Stimulated activated CD8-positive, alpha-beta memory T cell treated with anti-CD3 and anti-CD28 coated beads, Interleukin-2, amount 100 ng/mL, for 1 hour (primary cell): ENCODE measurements at regions not wholly inside any gene's neighbourhood (a gene's known extent, or its start where the extent isn't known, plus 50 kb on each side); places are given as distances from the start of the nearest gene placed in this dataset.
"Not testable (repeated sequence)": the region's sequence is repeated elsewhere in the genome, so short reads cannot be mapped to it uniquely, and the experiment has no call there.

ENCODE experiments used
- DNase-seq, 2 donors: peaks; one replicate each; pipeline ENCODE4 v3.0.0-alpha.2; 2020; ENCODE audit warnings: low read depth in 2 of 2

DNA sequence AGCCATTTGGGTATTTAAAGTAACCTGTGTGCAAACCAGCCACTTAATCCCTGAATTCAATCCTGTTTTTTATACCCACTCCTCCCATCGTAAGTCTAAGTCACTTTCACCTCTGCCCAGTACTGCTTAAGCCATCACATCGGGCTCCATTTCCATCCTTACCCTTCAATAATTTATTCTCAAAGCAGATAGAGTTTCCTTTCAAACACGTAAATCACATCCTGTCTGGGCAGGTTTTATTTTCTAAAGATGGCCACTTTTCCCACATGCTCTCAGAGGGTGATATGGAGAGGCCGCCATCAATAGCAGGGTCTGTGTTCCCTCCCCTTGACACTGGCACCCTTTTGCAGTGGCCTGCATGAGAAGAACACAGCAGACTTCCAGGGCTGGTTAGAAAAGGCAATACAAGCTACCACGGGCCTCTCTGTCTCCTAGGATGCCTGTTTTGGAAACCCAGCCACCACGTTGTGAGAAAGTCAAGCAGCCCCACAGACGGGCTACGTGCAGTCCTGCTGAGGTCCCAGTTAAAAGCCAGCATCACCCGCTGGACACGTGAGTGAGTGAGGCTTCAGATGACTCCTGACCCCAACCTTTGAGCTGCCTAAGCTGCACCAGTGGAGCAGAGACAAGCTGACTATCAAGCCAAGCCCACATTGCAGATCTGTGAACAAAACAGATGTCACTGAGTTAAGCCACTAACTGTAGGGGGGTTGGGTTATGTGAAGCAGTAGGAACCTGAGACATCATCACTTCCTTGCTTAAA, 241.8 kb upstream of the SLCO3A1 start:
- DNase-seq, result no peak

DNA sequence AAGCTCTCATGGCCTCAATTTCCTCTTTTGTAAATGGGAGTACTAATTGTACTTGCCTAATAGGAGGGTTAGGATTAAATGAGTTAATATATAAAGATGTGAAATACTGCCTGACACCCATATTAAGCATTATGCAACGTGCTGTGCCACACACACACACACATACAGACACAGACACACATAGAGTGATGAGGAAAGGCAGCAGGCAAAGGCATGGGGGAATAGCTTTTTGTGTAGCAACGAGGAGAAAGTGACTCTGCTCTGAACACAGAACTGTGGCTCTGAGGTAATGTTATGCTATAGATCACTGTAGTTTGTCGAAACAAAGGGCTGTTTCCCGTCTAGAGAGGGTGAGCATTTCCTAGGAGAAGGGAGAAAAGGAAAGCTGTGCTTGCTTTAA, 233.3 kb upstream of the SLCO3A1 start:
- DNase-seq, result no peak

DNA sequence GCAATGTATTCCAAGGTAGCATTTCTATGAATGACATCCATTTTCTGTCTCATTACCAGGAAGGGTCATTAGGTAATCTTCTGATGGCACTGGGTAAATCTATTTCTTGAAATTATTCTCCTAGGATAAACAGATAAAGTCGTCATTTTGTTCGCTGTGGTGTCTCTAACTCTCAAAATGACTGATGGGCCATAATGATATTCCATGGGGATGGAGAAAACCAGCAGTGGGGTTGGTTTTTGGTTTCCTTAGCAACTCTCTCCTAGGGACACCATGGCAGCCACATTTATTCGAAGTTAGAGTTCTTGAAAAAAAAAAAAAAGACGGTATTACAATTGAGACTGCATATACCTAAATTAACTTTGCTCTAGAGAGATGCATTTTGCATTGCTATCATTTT, 231.3 kb upstream of the SLCO3A1 start:
- DNase-seq, result no peak

DNA sequence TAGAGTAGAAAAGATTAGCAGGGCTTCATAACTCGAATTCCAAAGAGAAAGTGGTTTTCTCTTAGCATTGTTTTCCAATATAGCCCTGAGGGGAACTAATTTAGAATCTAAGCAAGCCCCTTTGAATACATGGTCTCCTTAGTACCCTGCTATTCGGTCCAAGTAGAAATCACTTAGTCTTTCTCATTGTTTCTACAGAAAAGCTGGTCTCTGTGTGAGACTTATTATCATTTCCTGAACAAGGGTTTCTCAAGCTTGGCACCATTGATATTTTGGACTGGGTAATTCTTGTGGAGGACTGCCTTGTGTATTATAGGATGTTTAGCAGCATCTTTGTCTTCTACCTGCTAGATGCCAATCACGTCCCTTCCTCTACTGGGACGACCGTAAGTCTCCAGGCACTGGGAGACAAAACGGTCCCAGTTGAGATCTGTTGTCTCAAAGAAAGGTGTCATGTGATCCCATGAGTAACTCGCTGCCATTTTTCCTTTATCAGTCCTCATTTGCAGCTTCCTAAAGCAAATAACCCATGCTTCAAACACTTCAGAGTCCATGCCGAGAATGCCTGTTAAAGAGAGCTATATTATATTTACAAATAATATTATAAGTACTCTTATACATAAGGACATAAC, 230.7 kb upstream of the SLCO3A1 start:
- no peak for DNase-seq

DNA sequence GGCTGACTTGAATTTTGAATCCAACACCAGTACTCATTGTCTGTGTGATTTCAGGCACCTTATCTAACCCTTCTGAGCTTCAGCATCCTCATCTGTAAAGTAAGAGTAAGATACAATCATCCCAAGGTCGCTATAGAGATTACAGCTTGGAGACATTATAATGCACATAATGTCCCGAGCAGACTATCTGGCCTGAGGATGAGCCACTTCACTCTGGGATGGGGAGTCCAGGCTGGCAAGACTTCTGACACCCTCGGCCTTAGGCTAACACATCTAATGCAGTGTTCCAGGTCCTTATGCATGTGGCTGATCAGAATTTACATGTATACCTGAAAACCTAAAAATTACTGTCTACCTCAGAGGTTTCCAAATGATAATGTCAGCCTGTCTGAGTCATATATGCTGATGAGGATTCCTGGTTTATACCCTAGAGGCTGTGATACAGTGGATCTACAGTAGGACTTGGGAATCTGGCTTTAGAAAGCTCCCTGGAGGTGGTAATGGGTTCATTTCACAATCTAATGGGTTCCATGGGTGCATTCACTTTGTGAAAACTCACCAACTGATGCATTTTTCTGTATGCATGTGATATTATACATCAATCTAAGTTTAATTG, 229.0 kb upstream of the SLCO3A1 start:
- no peak for DNase-seq

DNA sequence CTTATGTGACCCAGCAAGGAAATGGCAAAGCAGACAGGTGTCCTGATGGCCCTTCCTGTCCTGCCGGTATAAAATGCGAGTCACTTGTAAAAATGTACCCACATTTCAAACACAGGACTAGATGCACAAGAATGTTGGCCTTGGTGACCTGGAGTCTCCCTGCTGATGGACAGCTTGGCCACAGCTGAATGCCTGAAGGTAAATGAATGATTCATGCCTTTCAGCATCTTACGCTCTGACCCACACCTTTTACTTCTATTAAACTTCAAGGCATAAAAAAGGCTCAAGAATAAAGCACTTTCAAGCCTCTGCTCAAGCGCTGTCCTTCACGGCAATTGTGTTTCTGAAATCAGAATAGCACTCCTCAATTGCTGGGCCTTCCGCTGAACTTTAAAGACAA, 228.0 kb upstream of the SLCO3A1 start:
- no peak for DNase-seq

DNA sequence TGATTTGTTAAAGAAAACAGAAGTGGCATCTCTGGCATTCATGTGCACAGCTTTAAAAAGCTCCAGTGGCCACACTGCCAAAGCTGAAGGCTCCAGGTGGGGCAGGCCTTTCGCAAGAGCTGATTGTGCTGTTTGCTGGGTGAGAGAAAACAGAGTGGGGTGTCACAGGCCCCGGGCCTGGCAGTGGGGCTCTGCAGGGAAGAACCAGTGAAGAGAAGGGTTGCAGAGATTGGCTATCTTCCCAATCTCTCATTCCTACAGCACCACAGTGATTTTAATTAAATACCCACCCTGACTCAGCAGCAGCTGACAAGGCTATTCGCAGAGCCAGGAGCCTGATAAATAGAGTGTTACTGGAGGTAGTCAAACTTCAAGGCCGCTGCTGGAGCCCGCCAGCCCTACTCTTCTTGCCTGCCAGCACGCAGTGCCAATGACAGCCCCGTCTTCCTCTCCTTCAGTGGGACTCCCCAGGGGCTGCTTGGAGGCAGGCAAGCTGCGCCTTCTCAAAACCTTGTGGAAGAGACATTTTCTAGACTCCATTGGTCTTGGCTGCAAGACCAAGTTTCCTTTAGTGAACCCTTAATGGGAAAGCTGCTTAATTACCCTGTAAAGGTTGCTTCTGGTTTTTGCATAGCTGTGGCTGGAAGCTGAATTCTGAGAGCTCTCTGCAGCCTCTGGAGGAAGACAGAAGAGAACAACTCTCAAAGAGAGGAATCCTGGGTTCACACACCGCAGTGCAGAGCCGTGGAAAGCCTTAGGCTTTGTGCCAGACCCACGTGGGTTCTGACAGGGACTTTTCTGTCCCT, 225.8 kb upstream of the SLCO3A1 start:
- no peak for DNase-seq

DNA sequence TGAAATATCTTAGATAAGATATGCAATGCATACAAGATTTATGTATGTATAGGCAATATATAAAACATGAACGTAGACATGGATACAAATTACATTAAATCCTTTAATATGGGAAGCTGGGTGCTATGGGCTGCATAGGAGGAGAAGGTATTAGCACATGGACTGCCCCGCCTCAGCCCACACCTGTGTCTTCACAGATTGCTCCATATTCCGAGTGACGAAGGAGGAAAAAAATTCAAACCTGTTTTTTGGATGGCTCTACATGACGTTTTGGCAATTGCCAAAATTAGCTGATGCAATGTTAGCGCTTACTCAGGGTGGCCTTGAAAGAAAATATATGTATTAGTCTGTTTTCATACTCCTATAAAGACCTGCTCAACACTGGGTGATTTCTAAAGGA, 223.4 kb upstream of the SLCO3A1 start:
- DNase-seq, result no peak

DNA sequence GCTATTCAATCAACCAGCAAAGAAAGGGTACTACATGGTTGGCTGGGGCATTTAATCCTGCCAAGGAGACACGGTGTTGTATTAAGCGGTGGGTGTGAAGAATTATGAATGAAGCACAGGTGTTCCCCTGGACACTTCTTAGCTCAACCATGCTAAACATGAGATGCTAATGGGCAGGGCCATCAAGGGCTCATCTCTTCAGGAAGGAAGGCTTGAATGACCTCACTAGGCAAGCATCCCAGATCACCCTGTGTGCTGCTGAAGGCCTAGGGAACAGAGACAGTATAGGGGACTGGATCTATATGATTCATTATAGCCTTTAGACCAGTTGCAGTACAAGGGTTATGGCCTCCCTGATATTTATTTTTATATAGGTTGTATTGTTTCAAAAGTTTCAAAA, 221.3 kb upstream of the SLCO3A1 start:
- no peak for DNase-seq

DNA sequence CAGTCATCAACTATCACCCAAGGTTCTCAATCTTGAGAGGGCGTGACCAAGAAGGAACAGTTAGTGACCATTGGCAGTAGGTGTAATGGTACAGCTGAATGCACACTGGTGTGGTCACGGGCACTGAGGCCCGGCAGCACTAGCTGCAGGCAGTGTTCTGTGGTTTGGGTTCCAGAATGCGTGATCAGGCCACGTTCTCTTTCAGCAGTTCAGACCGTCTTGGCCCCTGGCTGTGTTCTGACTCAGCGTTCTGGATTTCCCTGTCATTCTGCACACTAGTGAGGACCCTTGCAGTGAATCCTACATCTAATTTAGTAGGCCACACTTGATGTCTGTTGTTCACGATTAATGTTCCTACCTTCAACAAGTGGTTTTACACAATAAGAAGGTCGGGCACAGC, 220.5 kb upstream of the SLCO3A1 start:
- no peak for DNase-seq

DNA sequence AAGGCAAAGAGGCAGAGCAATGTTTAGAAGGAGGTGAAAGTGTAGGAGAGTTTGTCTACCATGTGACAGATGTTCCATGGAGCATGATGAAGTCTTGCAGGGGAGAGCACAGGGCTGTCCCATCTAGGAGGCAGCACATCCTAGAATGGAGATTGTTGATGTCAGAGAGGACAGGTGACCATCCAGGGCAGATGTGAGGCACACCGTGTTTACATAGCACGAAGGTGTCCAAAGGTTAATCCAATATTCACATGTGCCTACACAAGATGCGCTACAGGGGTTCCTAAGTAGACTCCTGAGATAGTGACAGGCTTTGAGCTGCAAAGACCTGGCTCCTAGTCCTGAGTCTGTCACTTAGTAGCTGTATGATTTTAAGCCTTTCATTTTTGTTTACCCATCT, 219.3 kb upstream of the SLCO3A1 start:
- DNase-seq, result no peak

DNA sequence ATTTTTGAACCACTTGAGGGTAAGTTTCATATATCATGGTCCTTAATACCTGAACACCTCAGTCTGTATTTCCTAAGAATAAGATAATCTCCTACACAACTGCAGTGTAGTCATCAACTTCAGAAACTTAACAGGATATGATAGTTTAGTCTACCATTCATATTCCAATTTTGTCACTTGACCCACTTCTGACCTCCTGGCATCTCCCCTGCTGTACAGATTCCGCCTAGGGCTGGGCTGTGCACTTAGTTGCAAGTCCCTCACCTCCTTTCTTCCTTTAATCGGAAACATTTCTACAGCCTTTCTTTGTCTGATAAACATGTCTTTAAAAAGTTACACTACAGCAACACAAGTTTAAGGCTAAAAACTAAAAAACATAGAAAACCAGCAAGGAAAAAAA, 218.4 kb upstream of the SLCO3A1 start:
- DNase-seq, result no peak

DNA sequence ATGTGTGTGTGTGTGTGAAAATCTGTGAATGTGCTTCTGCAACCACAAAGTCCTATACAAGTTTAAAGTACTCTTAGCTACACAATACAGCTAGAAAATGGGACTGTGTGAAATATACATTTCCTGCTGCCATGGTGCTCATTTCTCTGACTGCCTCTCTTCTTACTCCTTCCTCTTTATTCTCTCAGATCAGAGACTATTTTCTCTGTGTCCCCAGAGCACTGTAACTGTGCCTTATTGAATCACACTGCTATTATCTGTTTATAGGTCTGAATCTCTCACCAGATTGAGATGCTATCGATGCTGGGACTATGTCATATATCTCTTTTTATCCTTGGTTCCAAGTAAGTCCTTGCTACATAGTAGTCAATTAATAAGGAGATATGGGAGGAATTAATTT, 217.9 kb upstream of the SLCO3A1 start:
- no peak for DNase-seq

DNA sequence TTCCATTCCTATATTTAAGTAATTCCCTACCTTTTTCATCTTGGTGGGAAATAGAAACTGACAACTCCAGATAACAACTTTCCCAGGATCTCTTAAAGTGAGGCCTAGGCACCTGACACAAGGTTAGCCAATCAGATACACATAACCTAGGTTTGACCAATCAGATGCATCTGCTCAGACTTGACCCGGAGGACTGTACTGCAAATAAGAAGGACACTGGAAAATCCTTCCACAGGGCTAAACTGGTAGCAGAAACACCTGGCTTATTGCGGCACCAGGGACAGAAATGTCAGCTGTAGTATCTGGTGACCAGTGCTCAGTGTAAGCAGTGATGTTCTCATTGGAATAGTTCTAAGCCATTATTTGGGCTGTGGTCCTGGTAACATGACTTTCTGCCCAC, 204.5 kb upstream of the SLCO3A1 start:
- no peak for DNase-seq

DNA sequence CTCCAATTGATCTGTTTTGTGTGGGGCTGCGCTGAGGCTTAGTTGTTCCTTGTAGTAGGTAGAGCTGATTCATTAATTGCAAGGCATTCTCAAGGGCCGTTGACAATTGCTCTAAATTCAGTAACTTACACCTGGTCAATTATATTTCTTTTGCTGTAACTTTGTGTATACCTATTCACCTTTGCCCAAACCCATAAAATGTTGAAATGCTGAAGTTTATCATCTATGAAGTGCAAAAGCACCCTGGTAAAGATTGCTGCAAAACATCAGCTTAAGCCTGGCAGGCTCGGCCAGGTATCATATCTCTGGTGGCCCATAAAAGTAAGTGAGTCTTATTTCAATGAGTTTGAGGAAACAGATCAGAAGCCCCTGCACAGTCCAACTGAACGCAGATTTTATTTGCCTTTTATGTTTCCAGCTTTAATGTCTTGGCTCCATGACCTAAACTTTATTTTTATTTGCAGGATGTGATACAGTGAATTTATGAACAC, 203.6 kb upstream of the SLCO3A1 start:
- no peak for DNase-seq

DNA sequence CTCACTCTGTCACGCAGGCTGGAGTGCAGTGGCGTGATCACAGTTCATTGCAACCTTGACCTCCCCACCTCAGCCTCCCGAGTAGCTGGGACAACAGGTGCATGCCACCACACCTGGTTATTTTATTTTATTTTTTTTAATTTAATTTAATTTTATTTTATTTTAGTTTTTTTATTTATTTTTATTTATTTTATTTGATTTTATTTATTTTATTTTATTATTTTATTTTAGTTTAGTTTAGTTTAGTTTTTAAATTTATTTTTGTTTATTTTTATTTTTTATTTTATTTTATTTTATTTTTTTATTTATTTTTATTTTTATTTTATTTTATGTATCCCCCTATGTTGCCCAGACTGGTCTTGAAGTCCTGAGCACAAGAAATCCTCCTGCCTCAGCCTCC, 202.3 kb upstream of the SLCO3A1 start:
- no peak for DNase-seq

DNA sequence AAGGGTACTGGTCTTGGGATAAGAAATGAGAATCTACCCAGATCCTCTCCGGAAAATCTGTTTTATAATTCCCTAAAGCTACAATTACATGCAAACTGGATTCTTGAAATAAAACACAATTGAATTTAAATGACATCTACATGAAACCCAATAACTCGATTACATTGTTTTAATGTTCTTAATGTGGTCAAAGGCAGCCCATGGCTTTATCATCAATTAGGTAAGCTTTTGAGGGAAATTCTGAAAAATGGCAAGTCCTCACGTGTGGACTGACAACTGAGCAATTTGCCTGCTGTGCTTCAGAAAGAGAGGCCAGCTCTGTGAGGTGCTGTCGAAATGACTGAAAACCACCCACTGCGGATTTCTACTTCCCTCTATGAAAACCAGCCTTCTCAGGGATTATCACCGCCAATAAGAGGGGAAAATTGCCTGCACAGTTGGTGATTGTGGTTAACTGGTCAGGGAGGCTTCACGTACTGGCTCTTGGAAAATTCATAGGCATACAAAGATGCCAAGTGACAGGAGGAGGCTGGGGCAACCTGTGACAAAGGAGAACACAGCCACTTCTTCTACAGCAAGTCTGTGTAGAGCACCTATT, 200.8 kb upstream of the SLCO3A1 start:
- no peak for DNase-seq

DNA sequence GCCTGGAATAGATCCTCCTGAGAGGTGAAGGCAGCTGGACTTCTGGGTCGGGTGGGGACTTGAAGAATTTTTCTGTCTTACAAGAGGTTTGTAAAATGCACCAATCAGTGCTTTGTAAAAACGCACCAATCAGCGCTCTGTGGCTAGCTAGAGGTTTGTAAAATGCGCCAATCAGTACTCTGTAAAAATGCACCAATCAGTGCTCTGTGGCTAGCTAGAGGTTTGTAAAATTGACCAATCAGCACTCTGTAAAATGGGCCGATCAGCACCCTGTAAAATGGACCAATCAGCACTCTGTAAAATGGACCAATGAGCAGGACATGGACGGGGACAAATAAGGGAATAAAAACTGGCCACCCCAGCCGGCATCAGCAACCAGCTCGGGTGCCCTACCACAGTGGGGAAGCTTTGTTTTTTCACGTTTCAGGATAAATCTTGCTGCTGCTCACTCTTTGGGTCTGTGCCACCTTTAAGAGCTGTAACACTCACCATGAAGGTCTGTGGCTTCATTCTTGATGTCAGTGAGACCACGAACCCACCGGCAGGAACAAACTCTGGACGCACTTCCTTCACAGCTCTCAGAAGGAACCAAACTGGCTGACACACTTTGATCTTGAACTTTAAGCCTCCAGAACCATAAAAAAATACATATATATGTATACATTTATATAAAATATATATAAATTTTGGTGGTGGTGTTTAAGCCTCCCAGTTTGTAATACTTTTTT, 197.8 kb upstream of the SLCO3A1 start:
- DNase-seq, result not testable (repeated sequence)

DNA sequence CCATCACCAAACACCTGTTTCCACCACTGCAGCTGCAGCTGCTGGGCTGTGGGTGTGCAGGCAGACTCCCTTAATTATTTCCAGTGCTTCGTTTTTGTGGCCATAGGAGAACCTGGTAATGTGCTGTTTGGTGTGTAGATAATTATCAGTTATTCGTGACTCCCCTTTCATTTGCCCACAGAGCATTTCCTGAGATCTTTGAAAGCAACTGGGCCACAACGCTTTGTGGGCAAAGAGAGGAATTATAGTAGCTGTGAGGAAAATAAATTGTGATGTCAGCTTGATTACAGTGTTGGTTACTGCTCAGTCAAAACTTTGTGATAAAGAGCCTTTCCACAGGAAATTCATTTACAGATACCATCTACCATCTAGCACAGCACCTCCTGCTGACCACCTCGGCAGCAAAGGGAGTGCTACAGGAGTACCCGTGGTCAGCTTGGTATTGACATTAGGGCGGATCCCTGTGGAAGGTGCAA, 193.3 kb upstream of the SLCO3A1 start:
- DNase-seq, result no peak

DNA sequence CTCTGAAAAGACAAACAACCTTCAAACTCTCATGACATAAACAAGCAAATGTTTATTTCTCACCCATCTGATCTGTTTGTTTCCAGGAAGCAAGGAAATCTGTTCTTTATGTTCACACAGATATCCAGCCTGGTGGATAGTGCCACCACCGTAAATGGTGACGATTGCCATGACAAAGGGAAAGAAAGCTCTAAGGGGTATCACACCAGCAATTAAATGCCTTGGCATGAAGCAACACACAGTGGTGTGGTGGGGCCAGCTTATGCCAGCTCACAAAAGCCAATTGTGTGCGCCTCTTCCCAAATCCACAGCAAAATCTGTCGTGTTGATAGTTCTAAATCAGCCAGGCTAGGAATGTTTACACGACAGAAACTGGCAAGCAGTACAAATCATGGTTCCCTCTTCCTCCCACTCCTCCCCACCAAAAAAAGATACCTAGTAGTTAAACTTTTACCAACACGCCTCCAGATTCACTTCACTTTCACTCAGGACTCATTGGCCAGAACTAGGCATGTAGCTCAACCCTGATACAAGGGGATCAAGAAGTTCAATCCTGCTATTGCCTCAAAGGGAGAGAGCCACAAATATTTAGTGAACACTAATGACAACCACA, 189.2 kb upstream of the SLCO3A1 start:
- DNase-seq, result no peak

DNA sequence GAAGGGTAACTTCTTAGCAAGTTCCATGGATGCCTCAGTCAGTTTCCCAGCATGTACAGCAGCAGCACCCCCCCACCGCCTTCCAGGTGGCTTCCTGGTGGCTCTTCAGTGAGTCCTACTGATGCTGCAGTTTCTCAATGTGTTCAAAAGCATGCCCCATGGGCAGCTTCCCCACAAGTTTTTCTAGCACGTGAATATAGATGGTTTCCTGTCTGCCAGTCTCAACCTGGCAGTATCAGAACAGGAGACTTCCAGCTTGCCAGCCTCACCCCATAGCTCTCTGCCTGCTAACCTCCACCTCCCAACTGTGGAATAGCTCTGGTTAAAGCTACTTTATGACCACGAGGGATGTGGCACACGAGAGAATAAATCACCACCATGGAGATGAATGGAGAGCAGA, 188.3 kb upstream of the SLCO3A1 start:
- DNase-seq, result no peak
